OCI-LY7 (cell line): ENCODE measurements at regions not wholly inside any gene's neighbourhood (a gene's known extent, or its start where the extent isn't known, plus 50 kb on each side); places are given as distances from the start of the nearest gene placed in this dataset.

Experiments
- BruUV-seq: library from RNA; stranded (reverse); fragments of 400-500 nt; replicated peaks from 2 replicates; lab custom pipeline; 2021; lab: Mats Ljungman, UMichigan
- CTCF ChIA-PET: fragments of 300-600 bp; sonication (Branson Sonifier 250); formaldehyde crosslinking; loops from one replicate; lab custom pipeline; 2022; ENCODE audit warnings: antibody characterized with exemption; ENCODE audit not compliant: unreplicated experiment; lab: Charles Lee
- POLR2A ChIA-PET: fragments of 300-600 bp; sonication (Branson Sonifier 250); formaldehyde crosslinking; loops from one replicate; lab custom pipeline; 2022; ENCODE audit warnings: antibody characterized with exemption; lab: Charles Lee
- DNase-seq: peaks from one replicate; pipeline ENCODE4 v3.0.0-alpha.2; 2015; ENCODE audit warnings: low spot score
- H2AFZ ChIP-seq: fragments of 200-600 bp; sonication (generic), shearing (Covaris generic); 2 replicates; pipeline ENCODE4 v1.6.1; 2014; ENCODE audit warnings: mild to moderate bottlenecking, antibody characterized with exemption, low read length, moderate library complexity
- H3K27ac ChIP-seq: fragments of 200-600 bp; sonication (generic); 2 replicates; pipeline ENCODE4 v1.5.1; 2014; ENCODE audit warnings: mixed run types, low read depth, mild to moderate bottlenecking, moderate library complexity, low read length, inconsistent platforms; ENCODE audit not compliant: poor library complexity, severe bottlenecking
- H3K36me3 ChIP-seq: fragments of 200-600 bp; sonication (generic); 2 replicates; pipeline ENCODE4 v1.6.1; 2014; ENCODE audit warnings: mild to moderate bottlenecking, antibody characterized with exemption, low read length, moderate library complexity, mixed read lengths; ENCODE audit not compliant: insufficient read depth
- H3K4me1 ChIP-seq: fragments of 200-600 bp; sonication (generic); 2 replicates; pipeline ENCODE4 v1.5.1; 2014; ENCODE audit warnings: mild to moderate bottlenecking, low read length; ENCODE audit not compliant: insufficient read depth, poor library complexity, severe bottlenecking
- H3K4me2 ChIP-seq: fragments of 200-600 bp; sonication (generic); 2 replicates; pipeline ENCODE4 v1.6.1; 2014; ENCODE audit warnings: mild to moderate bottlenecking, low read length
- H3K4me3 ChIP-seq: fragments of 200-600 bp; sonication (generic); 2 replicates; pipeline ENCODE4 v1.5.1; 2014; ENCODE audit warnings: mild to moderate bottlenecking, low read depth, low read length; ENCODE audit not compliant: poor library complexity, severe bottlenecking
- H3K79me2 ChIP-seq: fragments of 200-600 bp; sonication (generic); 2 replicates; pipeline ENCODE4 v1.6.1; 2016; ENCODE audit warnings: low read depth, mild to moderate bottlenecking, low read length, moderate library complexity, mixed read lengths; ENCODE audit not compliant: insufficient read depth
- H3K9me2 ChIP-seq: fragments of 200-600 bp; sonication (generic); 2 replicates; pipeline ENCODE4 v1.6.1; 2016; ENCODE audit warnings: mild to moderate bottlenecking, low read length, mixed read lengths; ENCODE audit not compliant: insufficient read depth
- H3K9me3 ChIP-seq: fragments of 200-600 bp; sonication (generic); 2 replicates; pipeline ENCODE4 v1.6.1; 2014; ENCODE audit warnings: mild to moderate bottlenecking, mixed run types, low read length, mixed read lengths
- H4K20me1 ChIP-seq: fragments of 200-600 bp; sonication (generic); 2 replicates; pipeline ENCODE4 v1.6.1; 2014; ENCODE audit warnings: mild to moderate bottlenecking, antibody characterized with exemption, low read length, moderate library complexity, mixed read lengths; ENCODE audit not compliant: insufficient read depth
- CTCF ChIP-seq: fragments of 200-600 bp; sonication (generic); conservative IDR thresholded peaks from 2 replicates; pipeline ENCODE4 v1.5.1; 2014; ENCODE audit warnings: mild to moderate bottlenecking, antibody characterized with exemption, low read length, moderate library complexity, mixed read lengths
- EZH2phosphoT487 ChIP-seq: fragments of 200-600 bp; sonication (generic); IDR thresholded peaks from 2 replicates; pipeline ENCODE4 v1.6.1; 2018; ENCODE audit warnings: low read depth, borderline replicate concordance, mild to moderate bottlenecking, mixed run types, antibody characterized with exemption, low read length, moderate library complexity, mixed read lengths
- intact Hi-C: fragments of 100-400 bp; cut with micrococcal nuclease; formaldehyde crosslinking; loops from one replicate; pipeline ENCODE4 v1.10.0; 2022; ENCODE audit not compliant: unreplicated experiment

- ChIA-PET POLR2A (no interaction called here), CTCF (no interaction called here)
- Histone ChIP-seq H3K36me3 (no peaks in the 10 kb centered on the region), H3K4me2 (no peak overlapping the region), H3K4me1 (no peaks in the 10 kb centered on the region), H3K27ac (no peak overlapping the region), H3K79me2 (no peaks in the 10 kb centered on the region), H3K9me2 (no peaks in the 10 kb centered on the region), H3K4me3 (no peak overlapping the region), H3K9me3 (no peaks in the 10 kb centered on the region), H2AFZ (no peak overlapping the region), H4K20me1 (no peaks in the 10 kb centered on the region)
- no peak for DNase-seq
- TF ChIP-seq CTCF (no peak), EZH2phosphoT487 (no peak)
- no TSS peak for BruUV-seq
- intact Hi-C loops: no loop called here
Observed at GRCh38 chr5:144566747-144567420, 396.2 kb downstream of the KCTD16 start.

DNA sequence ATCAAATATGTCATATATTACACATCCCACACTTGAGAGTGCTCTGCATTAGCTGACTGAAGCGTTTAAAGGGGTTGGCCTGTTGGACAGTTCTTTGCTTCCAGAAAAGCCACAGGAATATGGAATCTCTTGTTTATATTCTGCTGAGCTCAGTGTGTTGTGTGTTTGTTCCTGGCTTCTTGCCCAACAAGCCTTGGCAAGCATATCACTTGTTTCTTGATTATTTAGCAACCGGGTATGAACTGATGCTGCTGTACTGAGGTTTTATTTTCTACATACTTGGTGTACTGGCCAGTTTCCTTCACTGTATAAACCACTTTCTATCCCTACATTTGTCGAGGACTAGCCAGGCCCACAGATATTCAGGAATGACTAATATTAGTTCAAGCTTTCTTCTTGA lies 378.9 kb downstream of the KCTD16 start:
- Histone ChIP-seq H3K4me2 (no peak overlapping the region), H3K4me1 (no peaks in the 10 kb centered on the region), H3K9me2 (no peaks in the 10 kb centered on the region), H3K36me3 (no peaks in the 10 kb centered on the region), H3K79me2 (no peaks in the 10 kb centered on the region), H3K9me3 (no peaks in the 10 kb centered on the region), H3K4me3 (no peak overlapping the region), H4K20me1 (no peaks in the 10 kb centered on the region), H2AFZ (no peak overlapping the region), H3K27ac (no peak overlapping the region)
- no peak for DNase-seq
- POLR2A ChIA-PET: interaction anchor here (0.5 to 0.6 kb wide), 2 partner anchors 35 to 93 kb away, joined by 3 read pairs; no protein-coding TSS in a partner anchor
- no TSS peak for BruUV-seq
- intact Hi-C loops: no loop called here
- TF ChIP-seq EZH2phosphoT487 (no peak), CTCF (no peak)
- CTCF ChIA-PET: no interaction called here

- ChIA-PET POLR2A (interaction anchor here (0.5 to 0.6 kb wide), 2 partner anchors 35 to 92 kb away, joined by 3 read pairs; no protein-coding TSS in a partner anchor), CTCF (no interaction called here)
- Histone ChIP-seq H3K4me1 (no peaks in the 10 kb centered on the region), H3K4me3 (no peak overlapping the region), H3K9me2 (no peaks in the 10 kb centered on the region), H3K27ac (no peak overlapping the region), H2AFZ (no peak overlapping the region), H4K20me1 (no peaks in the 10 kb centered on the region), H3K9me3 (no peaks in the 10 kb centered on the region), H3K79me2 (no peaks in the 10 kb centered on the region), H3K36me3 (no peaks in the 10 kb centered on the region), H3K4me2 (no peak overlapping the region)
- intact Hi-C loops: no loop called here
- no TSS peak for BruUV-seq
- no peak for DNase-seq
- TF ChIP-seq CTCF (no peak), EZH2phosphoT487 (no peak)
Observed at GRCh38 chr5:144548936-144549335, 378.3 kb downstream of the KCTD16 start.
